ENCODE measurements at regions not wholly inside any gene's neighbourhood (a gene's known extent, or its start where the extent isn't known, plus 50 kb on each side); places are given as distances from the start of the nearest gene placed in this dataset.
"Not testable (repeated sequence)": the region's sequence is repeated elsewhere in the genome, so short reads cannot be mapped to it uniquely, and the experiment has no call there.

GRCh38 chr18:43952398-43952797 lies 675.1 kb upstream of the SYT4 start:
- no peak for DNase-seq (ENCODE audit: low read depth, low spot score)

- no peak for DNase-seq (ENCODE audit: low read depth, low spot score)
Observed at GRCh38 chr18:43961722-43962121, 684.4 kb upstream of the SYT4 start.

- DNase-seq (ENCODE audit: low read depth, low spot score): no peak
Observed at GRCh38 chr18:43964666-43965065, 687.4 kb upstream of the SYT4 start.

- no peak for DNase-seq (ENCODE audit: low read depth, low spot score)
Observed at GRCh38 chr18:43965691-43966090, 688.4 kb upstream of the SYT4 start.

GRCh38 chr18:43970656-43971055 lies 693.4 kb upstream of the SYT4 start:
- no peak for DNase-seq (ENCODE audit: low read depth, low spot score)

- DNase-seq (ENCODE audit: low read depth, low spot score): no peak
Observed at GRCh38 chr18:43978174-43978573, 700.9 kb upstream of the SYT4 start.

GRCh38 chr18:43982582-43982981 lies 698.1 kb upstream of the SETBP1 start:
- no peak for DNase-seq (ENCODE audit: low read depth, low spot score)

- not testable (repeated sequence) for DNase-seq (ENCODE audit: low read depth, low spot score)
Observed at GRCh38 chr18:43987061-43987460, 693.6 kb upstream of the SETBP1 start.

GRCh38 chr18:43992741-43993140 lies 687.9 kb upstream of the SETBP1 start:
- DNase-seq (ENCODE audit: low read depth, low spot score): no peak

- DNase-seq (ENCODE audit: low read depth, low spot score): no peak
Observed at GRCh38 chr18:43994381-43994780, 686.3 kb upstream of the SETBP1 start.

GRCh38 chr18:44013871-44014270 lies 666.8 kb upstream of the SETBP1 start:
- DNase-seq (ENCODE audit: low read depth, low spot score): no peak

- DNase-seq (ENCODE audit: low read depth, low spot score): no peak
Observed at GRCh38 chr18:44025421-44025820, 655.3 kb upstream of the SETBP1 start.

- DNase-seq (ENCODE audit: low read depth, low spot score): no peak
Observed at GRCh38 chr18:44028109-44028508, 652.6 kb upstream of the SETBP1 start.

- DNase-seq (ENCODE audit: low read depth, low spot score): no peak
Observed at GRCh38 chr18:44031063-44031462, 649.6 kb upstream of the SETBP1 start.

- no peak for DNase-seq (ENCODE audit: low read depth, low spot score)
Observed at GRCh38 chr18:44033144-44033701, 647.5 kb upstream of the SETBP1 start.

GRCh38 chr18:44035554-44035953 lies 645.1 kb upstream of the SETBP1 start:
- no peak for DNase-seq (ENCODE audit: low read depth, low spot score)

- DNase-seq (ENCODE audit: low read depth, low spot score): no peak
Observed at GRCh38 chr18:44036501-44036900, 644.2 kb upstream of the SETBP1 start.

GRCh38 chr18:44039216-44039615 lies 641.5 kb upstream of the SETBP1 start:
- DNase-seq (ENCODE audit: low read depth, low spot score): no peak

- DNase-seq (ENCODE audit: low read depth, low spot score): no peak
Observed at GRCh38 chr18:44039826-44040225, 640.9 kb upstream of the SETBP1 start.

GRCh38 chr18:44041553-44041952 lies 639.1 kb upstream of the SETBP1 start:
- DNase-seq (ENCODE audit: low read depth, low spot score): no peak

- no peak for DNase-seq (ENCODE audit: low read depth, low spot score)
Observed at GRCh38 chr18:44041961-44042360, 638.7 kb upstream of the SETBP1 start.

- DNase-seq (ENCODE audit: low read depth, low spot score): no peak
Observed at GRCh38 chr18:44046376-44046975, 634.2 kb upstream of the SETBP1 start.

- DNase-seq (ENCODE audit: low read depth, low spot score): no peak
Observed at GRCh38 chr18:44047585-44047984, 633.1 kb upstream of the SETBP1 start.

- no peak for DNase-seq (ENCODE audit: low read depth, low spot score)
Observed at GRCh38 chr18:44048435-44048834, 632.3 kb upstream of the SETBP1 start.
